Muscle of back (tissue), 3 donors: ENCODE measurements at regions not wholly inside any gene's neighbourhood (a gene's known extent, or its start where the extent isn't known, plus 50 kb on each side); places are given as distances from the start of the nearest gene placed in this dataset.

ENCODE experiments used
- DNase-seq, 3 donors: peaks; one replicate each; pipeline versions ENCODE4 v3.0.0 to v3.0.0-alpha.2; 2013

GRCh38 chr6:11926594-11927407 lies 85.3 kb upstream of the HIVEP1 start:
- no peak for DNase-seq

GRCh38 chr6:11925805-11926204 lies 86.3 kb upstream of the HIVEP1 start:
- no peak for DNase-seq

- no peak for DNase-seq
Measured at GRCh38 chr6:11923621-11924020, 88.5 kb upstream of the HIVEP1 start.

GRCh38 chr6:11922901-11923300 lies 89.2 kb upstream of the HIVEP1 start:
- DNase-seq, result no peak

GRCh38 chr6:11921751-11922150 lies 90.4 kb upstream of the HIVEP1 start:
- DNase-seq, result peak in 2 of 3 donors; percentile 23 to 36

- peak; percentile 34 to 79 (median 59) for DNase-seq
Measured at GRCh38 chr6:11921017-11921438, 91.1 kb upstream of the HIVEP1 start.

- no peak for DNase-seq
Measured at GRCh38 chr6:11920566-11920965, 91.5 kb upstream of the HIVEP1 start.

- DNase-seq, result no peak
Measured at GRCh38 chr6:11919771-11920440, 92.2 kb upstream of the HIVEP1 start.

GRCh38 chr6:11918739-11919605 lies 93.1 kb upstream of the HIVEP1 start:
- peak in 1 of 3 donors; percentile 72 for DNase-seq

GRCh38 chr6:11917951-11918738 lies 94.0 kb upstream of the HIVEP1 start:
- peak; percentile 64 to 82 (median 65) for DNase-seq

GRCh38 chr6:11912420-11912819 lies 99.7 kb upstream of the HIVEP1 start:
- no peak for DNase-seq

- DNase-seq, result no peak
Measured at GRCh38 chr6:11911538-11911937, 100.6 kb upstream of the HIVEP1 start.

GRCh38 chr6:11909696-11910132 lies 102.4 kb upstream of the HIVEP1 start:
- peak in 1 of 3 donors; percentile 71 for DNase-seq

GRCh38 chr6:11908436-11909105 lies 103.5 kb upstream of the HIVEP1 start:
- peak in 1 of 3 donors; percentile 28 for DNase-seq

- no peak for DNase-seq
Measured at GRCh38 chr6:11903645-11904044, 108.5 kb upstream of the HIVEP1 start.

- no peak for DNase-seq
Measured at GRCh38 chr6:11902527-11902926, 109.6 kb upstream of the HIVEP1 start.

GRCh38 chr6:11900662-11901598 lies 111.2 kb upstream of the HIVEP1 start:
- no peak for DNase-seq

- DNase-seq, result no peak
Measured at GRCh38 chr6:11899645-11900044, 112.5 kb upstream of the HIVEP1 start.

- no peak for DNase-seq
Measured at GRCh38 chr6:11894212-11894611, 115.6 kb upstream of the ADTRP start.

- no peak for DNase-seq
Measured at GRCh38 chr6:11891547-11891946, 112.9 kb upstream of the ADTRP start.
